IMR-90 (cell line): ENCODE measurements at regions not wholly inside any gene's neighbourhood (a gene's known extent, or its start where the extent isn't known, plus 50 kb on each side); places are given as distances from the start of the nearest gene placed in this dataset.
"Not testable (repeated sequence)": the region's sequence is repeated elsewhere in the genome, so short reads cannot be mapped to it uniquely, and the experiment has no call there.

Source experiments
- ATAC-seq: fragments of 200-7000 bp; cut with Tn5 transposase; 2 replicates; pipeline ENCODE4 v1.9.1; 2020; ENCODE audit warnings: low read depth, mild to moderate bottlenecking, moderate library complexity
- BruUV-seq: library from RNA; stranded (reverse); fragments of 400-500 nt; replicated peaks from 2 replicates; lab custom pipeline; 2021; lab: Mats Ljungman, UMichigan
- CTCF ChIA-PET: fragments of 300-600 bp; formaldehyde crosslinking; extraction: SDS; loops from one replicate; lab custom pipeline; 2021; ENCODE audit warnings: antibody characterized with exemption; lab: Yijun Ruan, JAX
- POLR2A ChIA-PET: fragments of 300-600 bp; sonication (Branson Sonifier 250); formaldehyde crosslinking; loops from one replicate; lab custom pipeline; 2022; ENCODE audit warnings: antibody characterized with exemption; ENCODE audit not compliant: unreplicated experiment; lab: Charles Lee
- DNase-seq: peaks from one replicate; pipeline ENCODE4 v3.0.0; 2013
- H2AFZ ChIP-seq: replicated peaks from 2 replicates; pipeline ENCODE3; 2013; ENCODE audit warnings: low read length, mild to moderate bottlenecking; ENCODE audit not compliant: poor library complexity
- H2AK5ac ChIP-seq: 2 replicates; pipeline ENCODE4 v1.6.1; 2013; ENCODE audit warnings: low read depth, low read length, inconsistent platforms
- H2AK9ac ChIP-seq: replicated peaks from 2 replicates; pipeline ENCODE3; 2013; ENCODE audit warnings: mild to moderate bottlenecking, low read depth, low read length, moderate library complexity; ENCODE audit not compliant: poor library complexity
- H2BK120ac ChIP-seq: 2 replicates; pipeline ENCODE4 v1.6.1; 2013; ENCODE audit warnings: low read depth, low read length, inconsistent platforms
- H2BK15ac ChIP-seq: 3 replicates; pipeline ENCODE4 v1.6.1; 2013; ENCODE audit warnings: low read depth, low read length, inconsistent platforms
- H2BK20ac ChIP-seq: 2 replicates; pipeline ENCODE4 v1.6.1; 2013; ENCODE audit warnings: low read depth, mild to moderate bottlenecking, inconsistent platforms, low read length, moderate library complexity
- H2BK5ac ChIP-seq: 2 replicates; pipeline ENCODE4 v1.6.1; 2013; ENCODE audit warnings: mild to moderate bottlenecking, low read depth, low read length, inconsistent platforms; ENCODE audit not compliant: poor library complexity, severe bottlenecking
- H3K14ac ChIP-seq: replicated peaks from 2 replicates; pipeline ENCODE4 v1.6.1; 2013; ENCODE audit warnings: low read depth, low read length, inconsistent platforms
- H3K18ac ChIP-seq: 2 replicates; pipeline ENCODE4 v1.6.1; 2013; ENCODE audit warnings: low read depth, low read length, control low read depth
- H3K23ac ChIP-seq: 2 replicates; pipeline ENCODE4 v1.6.1; 2013; ENCODE audit warnings: low read depth, low read length, inconsistent platforms
- H3K27ac ChIP-seq: 2 replicates; pipeline ENCODE4 v1.5.1; 2013; ENCODE audit warnings: mild to moderate bottlenecking, control low read depth, low read length; ENCODE audit not compliant: insufficient read depth
- H3K27me3 ChIP-seq: 2 replicates; pipeline ENCODE4 v1.6.1; 2013; ENCODE audit warnings: low read length; ENCODE audit not compliant: control insufficient read depth, insufficient read depth
- H3K36me3 ChIP-seq: 2 replicates; pipeline ENCODE4 v1.6.1; 2013; ENCODE audit warnings: low read length, mixed read lengths; ENCODE audit not compliant: control insufficient read depth, insufficient read depth
- H3K4ac ChIP-seq: 2 replicates; pipeline ENCODE4 v1.6.1; 2013; ENCODE audit warnings: low read depth, low read length, inconsistent platforms
- H3K4me1 ChIP-seq: 2 replicates; pipeline ENCODE4 v1.6.1; 2013; ENCODE audit warnings: low read length, mixed read lengths; ENCODE audit not compliant: control insufficient read depth, insufficient read depth
- H3K4me2 ChIP-seq: 2 replicates; pipeline ENCODE4 v1.6.1; 2013; ENCODE audit warnings: low read depth, mild to moderate bottlenecking, control low read depth, low read length, moderate library complexity
- H3K4me3 ChIP-seq: 2 replicates; pipeline ENCODE4 v1.5.1; 2013; ENCODE audit warnings: low read depth, mild to moderate bottlenecking, control low read depth, low read length, moderate library complexity; ENCODE audit not compliant: insufficient read depth
- H3K56ac ChIP-seq: 2 replicates; pipeline ENCODE4 v1.6.1; 2013; ENCODE audit warnings: low read length, inconsistent platforms; ENCODE audit not compliant: insufficient read depth; ENCODE audit errors: extremely low read depth
- H3K79me1 ChIP-seq, 2 experiments: 2 replicates each; pipeline ENCODE4 v1.6.1; 2013; ENCODE audit warnings: low read length in 2 of 2, inconsistent platforms in 1 of 2, low read depth in 1 of 2
- H3K9ac ChIP-seq: 2 replicates; pipeline ENCODE4 v1.6.1; 2013; ENCODE audit warnings: low read depth, low read length, control low read depth
- H3K9me1 ChIP-seq: 2 replicates; pipeline ENCODE4 v1.6.1; 2013; ENCODE audit warnings: low read length, inconsistent platforms; ENCODE audit not compliant: insufficient read depth
- H3K9me3 ChIP-seq: 2 replicates; pipeline ENCODE4 v1.6.1; 2013; ENCODE audit warnings: low read length; ENCODE audit not compliant: control insufficient read depth, insufficient read depth
- H4K20me1 ChIP-seq: 2 replicates; pipeline ENCODE4 v1.6.1; 2013; ENCODE audit warnings: low read length, inconsistent platforms; ENCODE audit not compliant: insufficient read depth
- H4K5ac ChIP-seq: 2 replicates; pipeline ENCODE4 v1.6.1; 2013; ENCODE audit warnings: mild to moderate bottlenecking, low read depth, low read length, control low read depth
- H4K8ac ChIP-seq, 2 experiments: 2 replicates each; pipeline ENCODE4 v1.6.1; 2013; ENCODE audit warnings: low read depth in 2 of 2, low read length in 2 of 2, control low read depth in 1 of 2, inconsistent platforms in 1 of 2
- H4K91ac ChIP-seq: 2 replicates; pipeline ENCODE4 v1.6.1; 2013; ENCODE audit warnings: low read depth, low read length, inconsistent platforms; ENCODE audit not compliant: insufficient read depth
- WGBS, 2 experiments: methylation state at CpG; one replicate each; pipeline versions ENCODE4 v1.1.5 to v1.1.7; 2013; ENCODE audit warnings: missing lambda C conversion rate in 2 of 2; ENCODE audit not compliant: insufficient read length in 1 of 2; ENCODE audit errors: extremely low coverage in 2 of 2; 5-methylcytosine and 5-hydroxymethylcytosine counted together
- dilution Hi-C: fragments of 300-500 bp; cut with HindIII; formaldehyde crosslinking; loops from one replicate; pipeline ENCODE4 v1.14.3; 2018; ENCODE audit warnings: low sequenced_read_pairs; ENCODE audit not compliant: unreplicated experiment
- in situ Hi-C: fragments of 300-500 bp; cut with MboI; formaldehyde crosslinking; loops from 3 replicates; pipeline ENCODE4 v1.14.3; 2019; ENCODE audit warnings: low sequenced_read_pairs, inconsistent platforms, mixed read lengths
- intact Hi-C: fragments of 100-400 bp; cut with micrococcal nuclease; formaldehyde crosslinking; loops from 2 replicates; pipeline ENCODE4 v1.10.0; 2022

GRCh38 chr11:89601263-89601662 is 108.8 kb upstream of the TRIM77 start:
- H3K9me3 ChIP-seq, H2AK5ac ChIP-seq, H4K20me1 ChIP-seq, H3K36me3 ChIP-seq, H2BK120ac ChIP-seq, H3K14ac ChIP-seq, H3K27ac ChIP-seq, H2BK15ac ChIP-seq, H2AFZ ChIP-seq, H4K5ac ChIP-seq, H3K18ac ChIP-seq, H3K56ac ChIP-seq, H3K4me3 ChIP-seq, BruUV-seq, H3K79me1 ChIP-seq, H4K91ac ChIP-seq, H3K4ac ChIP-seq, POLR2A ChIA-PET, in situ Hi-C loops, intact Hi-C loops, H2BK20ac ChIP-seq, H3K27me3 ChIP-seq, dilution Hi-C loops, H2AK9ac ChIP-seq, H3K9ac ChIP-seq, H3K4me1 ChIP-seq, H3K4me2 ChIP-seq, H4K8ac ChIP-seq, H3K23ac ChIP-seq, CTCF ChIA-PET, H3K9me1 ChIP-seq: not testable (repeated sequence)
- ATAC-seq: peak; percentile 27; the same call in 1 of the 2 replicates
- peak; percentile 85 for DNase-seq
- H2BK5ac ChIP-seq: peak overlapping the region; percentile 45
- WGBS, 2 experiments: no CpG with 5 or more reads among the region's 1 CpG
